A549 (cell line): ENCODE measurements at regions not wholly inside any gene's neighbourhood (a gene's known extent, or its start where the extent isn't known, plus 50 kb on each side); places are given as distances from the start of the nearest gene placed in this dataset.

Source experiments
- ATAC-seq, 2 experiments: fragments of 200-7000 bp in 1 of 2; fragments of >200 bp in 1 of 2; cut with Nextera tagmentation in 1 of 2; cut with Tn5 transposase in 1 of 2; 3 replicates each; pipeline versions ENCODE4 v1.8.0 to v1.9.1; 2018 to 2020; ENCODE audit warnings: mild to moderate bottlenecking in 1 of 2, moderate library complexity in 1 of 2
- CTCF ChIA-PET: fragments of 300-600 bp; sonication (Branson Sonifier 250); formaldehyde crosslinking; extraction: SDS; loops from one replicate; lab custom pipeline; 2021; ENCODE audit warnings: antibody characterized with exemption, inconsistent platforms; lab: Yijun Ruan, JAX
- POLR2A ChIA-PET: fragments of 350-600 bp; formaldehyde crosslinking; extraction: SDS; loops from one replicate; lab custom pipeline; 2021; ENCODE audit warnings: antibody characterized with exemption, inconsistent platforms; lab: Yijun Ruan, JAX
- DNase-seq, 2 experiments: peaks; one replicate each; pipeline versions ENCODE4 v3.0.0 to v3.0.0-alpha.2; 2011 to 2016; ENCODE audit warnings: low read depth in 1 of 2, low spot score in 1 of 2
- FAIRE-seq: peaks from 2 replicates; lab custom pipeline; 2011; peaks lifted over from hg19 to GRCh38; lab: Jason Lieb, UNC
- H3K27ac ChIP-seq, 2 experiments: fragments of >200 bp; sonication (Bioruptor Twin); formaldehyde crosslinking; 3 replicates each; pipeline ENCODE4 v1.5.1; 2016 to 2017
- H3K4me1 ChIP-seq: fragments of >200 bp; sonication (Bioruptor Twin); formaldehyde crosslinking; 3 replicates; pipeline ENCODE4 v1.6.1; 2016
- H3K4me2 ChIP-seq: fragments of >200 bp; sonication (Bioruptor Twin); formaldehyde crosslinking; 3 replicates; pipeline ENCODE4 v1.6.1; 2016
- H3K4me3 ChIP-seq: fragments of >200 bp; sonication (Bioruptor Twin); formaldehyde crosslinking; 3 replicates; pipeline ENCODE4 v1.5.1; 2016
- H3K9me3 ChIP-seq: fragments of >200 bp; sonication (Bioruptor Twin); formaldehyde crosslinking; 3 replicates; pipeline ENCODE4 v1.6.1; 2016
- BHLHE40 ChIP-seq: IDR thresholded peaks from 2 replicates; pipeline ENCODE4 v1.6.1; 2012; ENCODE audit warnings: low read depth, low read length, inconsistent platforms
- CBX2 ChIP-seq: fragments of 200-600 bp; sonication (generic); IDR thresholded peaks from 2 replicates; pipeline ENCODE4 v1.6.1; 2016; ENCODE audit warnings: low read depth, mild to moderate bottlenecking, borderline replicate concordance
- CEBPB ChIP-seq, 2 experiments: fragments of >200 bp in 1 of 2; sonication (Bioruptor Twin) in 1 of 2; formaldehyde crosslinking in 1 of 2; IDR thresholded peaks; 2 replicates each; pipeline ENCODE4 v1.6.1; 2012 to 2016
- CHD2 ChIP-seq: fragments of 150-350 bp; IDR thresholded peaks from 2 replicates; pipeline ENCODE4 v1.6.1; 2014; ENCODE audit warnings: low read length; ENCODE audit not compliant: partially characterized antibody
- E2F6 ChIP-seq: IDR thresholded peaks from 2 replicates; pipeline ENCODE4 v1.6.1; 2012; ENCODE audit warnings: low read depth, borderline replicate concordance
- EHMT2 ChIP-seq: fragments of 200-600 bp; sonication (generic); IDR thresholded peaks from 2 replicates; pipeline ENCODE4 v1.6.1; 2016; ENCODE audit warnings: antibody characterized with exemption, low read depth, mild to moderate bottlenecking, moderate library complexity
- ELK1 ChIP-seq: fragments of 150-350 bp; IDR thresholded peaks from 2 replicates; pipeline ENCODE4 v1.6.1; 2014; ENCODE audit warnings: low read depth, mild to moderate bottlenecking, low read length
- ESRRA ChIP-seq: fragments of 150-350 bp; IDR thresholded peaks from 2 replicates; pipeline ENCODE4 v1.6.1; 2014; ENCODE audit warnings: mild to moderate bottlenecking, low read length, borderline replicate concordance
- FOSL2 ChIP-seq, 2 experiments: fragments of 450-650 bp in 1 of 2; fragments of >200 bp in 1 of 2; sonication (Bioruptor Twin) in 1 of 2; formaldehyde crosslinking; IDR thresholded peaks; 2 replicates each; pipeline versions ENCODE4 v1.5.0 to v1.6.1; 2016 to 2020; ENCODE audit warnings: mild to moderate bottlenecking in 1 of 2, moderate library complexity in 1 of 2
- GATA3 ChIP-seq: IDR thresholded peaks from 2 replicates; pipeline ENCODE4 v1.6.1; 2012; ENCODE audit warnings: borderline replicate concordance
- HES2 ChIP-seq: fragments of >200 bp; sonication (Bioruptor Twin); formaldehyde crosslinking; IDR thresholded peaks from 2 replicates; pipeline ENCODE4 v1.6.1; 2016
- JUNB ChIP-seq: fragments of >200 bp; sonication (Bioruptor Twin); formaldehyde crosslinking; IDR thresholded peaks from 2 replicates; pipeline ENCODE4 v1.6.1; 2016
- MAZ ChIP-seq: fragments of 150-350 bp; IDR thresholded peaks from 2 replicates; pipeline ENCODE4 v1.6.1; 2014; ENCODE audit warnings: antibody characterized with exemption, low read depth, low read length, borderline replicate concordance
- MYC ChIP-seq: IDR thresholded peaks from 2 replicates; pipeline ENCODE4 v1.6.1; 2012; ENCODE audit warnings: mild to moderate bottlenecking, inconsistent platforms, low read length, improper control_type of control experiment, borderline replicate concordance
- NR3C1 ChIP-seq: fragments of >200 bp; sonication (Bioruptor Twin); formaldehyde crosslinking; IDR thresholded peaks from 3 replicates; pipeline ENCODE4 v1.6.1; 2017
- PBX3 ChIP-seq: IDR thresholded peaks from 2 replicates; pipeline ENCODE4 v1.6.1; 2012
- PHF8 ChIP-seq: fragments of 200-600 bp; sonication (generic); IDR thresholded peaks from 2 replicates; pipeline ENCODE4 v1.6.1; 2016; ENCODE audit warnings: low read depth, mild to moderate bottlenecking, antibody characterized with exemption, moderate library complexity, borderline replicate concordance
- RAD21 ChIP-seq, 2 experiments: fragments of >200 bp in 1 of 2; sonication (Bioruptor Twin) in 1 of 2; formaldehyde crosslinking in 1 of 2; IDR thresholded peaks in 1 of 2; conservative IDR thresholded peaks in 1 of 2; 2 replicates in 1 of 2; 3 replicates in 1 of 2; pipeline ENCODE4 v1.6.1; 2012 to 2018; ENCODE audit warnings: inconsistent platforms in 1 of 2
- RARB ChIP-seq: fragments of 250-450 bp; sonication (Bioruptor Pico); IDR thresholded peaks from 2 replicates; pipeline ENCODE4 v1.8.0; 2021; ENCODE audit warnings: mild to moderate bottlenecking, moderate library complexity
- RNF2 ChIP-seq: fragments of 200-600 bp; sonication (generic); IDR thresholded peaks from 2 replicates; pipeline ENCODE4 v1.6.1; 2016; ENCODE audit warnings: low read depth, mild to moderate bottlenecking, antibody characterized with exemption, moderate library complexity, borderline replicate concordance
- SMC3 ChIP-seq: fragments of >200 bp; sonication (Bioruptor Twin); formaldehyde crosslinking; IDR thresholded peaks from 3 replicates; pipeline ENCODE4 v1.6.1; 2018; ENCODE audit warnings: inconsistent platforms
- SREBF2 ChIP-seq: fragments of 450-650 bp; IDR thresholded peaks from 2 replicates; pipeline ENCODE4 v1.6.1; 2014; ENCODE audit warnings: mild to moderate bottlenecking, moderate library complexity
- TFCP2L1 ChIP-seq: fragments of 250-450 bp; sonication (Bioruptor Pico); IDR thresholded peaks from 2 replicates; pipeline ENCODE4 v1.5.0; 2021; ENCODE audit warnings: mild to moderate bottlenecking
- TP53 ChIP-seq: fragments of 250-450 bp; sonication (Bioruptor Pico); IDR thresholded peaks from 2 replicates; pipeline ENCODE4 v1.5.0; 2021; ENCODE audit warnings: mild to moderate bottlenecking, moderate library complexity
- USF2 ChIP-seq: fragments of 450-650 bp; IDR thresholded peaks from 2 replicates; pipeline ENCODE4 v1.6.1; 2014; ENCODE audit warnings: antibody characterized with exemption
- ZNF302 ChIP-seq: fragments of 250-450 bp; sonication (Bioruptor Pico); IDR thresholded peaks from 2 replicates; pipeline ENCODE4 v1.9.0; 2021; ENCODE audit warnings: inconsistent platforms, mild to moderate bottlenecking, moderate library complexity
- ZSCAN20 ChIP-seq: fragments of 250-450 bp; sonication (Bioruptor Pico); IDR thresholded peaks from 2 replicates; pipeline ENCODE4 v1.8.0; 2022; ENCODE audit warnings: mild to moderate bottlenecking, moderate library complexity
- WGBS: methylation state at CpG from one replicate; pipeline ENCODE4 v1.1.6; 2017; ENCODE audit errors: missing lambda C conversion rate; 5-methylcytosine and 5-hydroxymethylcytosine counted together

- Histone ChIP-seq H3K4me1 (0 out of 3 replicates have a peak, but pooled peaks cover 3% of the 10 kb centered on the region), H3K9me3 (peaks cover 5% of the 10 kb centered on the region; the same call in 1 of the 3 replicates), H3K4me2 (no peak overlapping the region), H3K27ac (no peak overlapping the region), H3K4me3 (no peak overlapping the region)
- DNase-seq (no peak), FAIRE-seq (no peak), ATAC-seq (no peak)
- no peak for TF ChIP-seq USF2
- TF ChIP-seq ESRRA, result no peak
- no peak for TF ChIP-seq ZNF302 (CRISPR knock-in tag)
- TF ChIP-seq HES2, result no peak
- TF ChIP-seq SMC3, result no peak
- TF ChIP-seq JUNB, result no peak
- no peak for TF ChIP-seq MYC
- TF ChIP-seq NR3C1, result no peak
- POLR2A ChIA-PET, result no interaction called here
- WGBS, result 88% methylated on average over 3 of the region's 3 CpGs
- CTCF ChIA-PET, result no interaction called here
Observed at GRCh38 chr4:128488055-128488705, 200.6 kb upstream of the PGRMC2 start.

GRCh38 chr4:128484896-128485295, 197.3 kb upstream of the PGRMC2 start:
- no peak for TF ChIP-seq ESRRA
- TF ChIP-seq CBX2, result no peak
- no peak for TF ChIP-seq GATA3
- TF ChIP-seq TFCP2L1 (CRISPR knock-in tag), result no peak
- TF ChIP-seq FOSL2 (IDR thresholded peaks at IDR 0.05), result no peak
- TF ChIP-seq FOSL2 (CRISPR knock-in tag; IDR thresholded peaks at IDR 0.05), result no peak
- no peak for TF ChIP-seq RNF2
- no peak for TF ChIP-seq EHMT2
- TF ChIP-seq ELK1, result no peak
- H3K4me2 ChIP-seq, result no peak overlapping the region
- FAIRE-seq (no peak), DNase-seq (no peak), ATAC-seq (no peak)
- H3K27ac ChIP-seq, result no peak overlapping the region
- H3K9me3 ChIP-seq, result 0 out of 3 replicates have a peak, but pooled peaks cover 1% of the 10 kb centered on the region
- POLR2A ChIA-PET, result no interaction called here
- no peak overlapping the region for H3K4me3 ChIP-seq
- H3K4me1 ChIP-seq, result 0 out of 3 replicates have a peak, but pooled peaks cover 3% of the 10 kb centered on the region
- CTCF ChIA-PET, result no interaction called here

- H3K4me2 ChIP-seq, result no peak overlapping the region
- no peak for DNase-seq
- no peak for TF ChIP-seq PBX3
- TF ChIP-seq RAD21 (conservative IDR thresholded peaks at IDR 0.05 in 1 of 2, IDR thresholded peaks at IDR 0.05 in 1 of 2), result no peak
- no peak for TF ChIP-seq E2F6
- TF ChIP-seq PHF8, result no peak
- no peak for TF ChIP-seq MAZ
- TF ChIP-seq MYC, result no peak
- no peak for TF ChIP-seq RARB (CRISPR knock-in tag)
- TF ChIP-seq CHD2, result no peak
- no peak for TF ChIP-seq ELK1
- TF ChIP-seq ESRRA, result no peak
- no peak for TF ChIP-seq CBX2
- no peak for TF ChIP-seq TP53 (CRISPR knock-in tag)
- TF ChIP-seq RNF2, result no peak
- TF ChIP-seq ZSCAN20 (CRISPR knock-in tag), result no peak
- TF ChIP-seq SMC3, result no peak
- TF ChIP-seq SREBF2, result no peak
- TF ChIP-seq CEBPB (IDR thresholded peaks at IDR 0.05), result no peak
- TF ChIP-seq BHLHE40, result no peak
- H3K4me3 ChIP-seq, result no peak overlapping the region
- CTCF ChIA-PET, result interaction anchor here (1.0 kb wide), 1 partner anchor 57 kb away, joined by 3 read pairs; no protein-coding TSS in a partner anchor
- ATAC-seq, result no peak
- POLR2A ChIA-PET, result no interaction called here
- 0 out of 3 replicates have a peak, but pooled peaks cover 3% of the 10 kb centered on the region for H3K4me1 ChIP-seq
- H3K27ac ChIP-seq, result no peak overlapping the region
- H3K9me3 ChIP-seq, result no peaks in the 10 kb centered on the region
- 89% methylated on average over 2 of the region's 2 CpGs for WGBS
- FAIRE-seq, result no peak
Observed at GRCh38 chr4:128483816-128484215, 196.2 kb upstream of the PGRMC2 start.
